Thymus (tissue), 11 donors: ENCODE measurements at regions not wholly inside any gene's neighbourhood (a gene's known extent, or its start where the extent isn't known, plus 50 kb on each side); places are given as distances from the start of the nearest gene placed in this dataset.
"Not testable (repeated sequence)": the region's sequence is repeated elsewhere in the genome, so short reads cannot be mapped to it uniquely, and the experiment has no call there.

Experiments used
- DNase-seq, 9 donors: peaks; one replicate each; pipeline ENCODE4 v3.0.0-alpha.2; 2013; ENCODE audit warnings: low spot score in 9 of 9, low read depth in 6 of 9, missing footprints in 1 of 9
- H3K27ac ChIP-seq, 2 donors: one replicate each; pipeline ENCODE4 v1.5.1; 2013; ENCODE audit warnings: control low read depth in 1 of 2, low read depth in 1 of 2, low read length in 1 of 2, mild to moderate bottlenecking in 1 of 2, moderate library complexity in 1 of 2
- H3K27me3 ChIP-seq, 2 donors: one replicate each; pipeline ENCODE4 v1.5.1; 2013; ENCODE audit warnings: low read length in 1 of 2; ENCODE audit not compliant: control insufficient read depth in 2 of 2, insufficient read depth in 1 of 2
- H3K36me3 ChIP-seq, 2 donors: one replicate each; pipeline ENCODE4 v1.5.1; 2013; ENCODE audit warnings: low read length in 1 of 2, mild to moderate bottlenecking in 1 of 2, moderate library complexity in 1 of 2; ENCODE audit not compliant: control insufficient read depth in 2 of 2, insufficient read depth in 2 of 2
- H3K4me1 ChIP-seq, 2 donors: one replicate each; pipeline ENCODE4 v1.5.1; 2013; ENCODE audit warnings: low read length in 2 of 2; ENCODE audit not compliant: control insufficient read depth in 2 of 2, insufficient read depth in 2 of 2
- H3K4me3 ChIP-seq, 2 donors: one replicate each; pipeline ENCODE4 v1.5.1; 2013; ENCODE audit warnings: low read length in 2 of 2, control low read depth in 1 of 2, mild to moderate bottlenecking in 1 of 2
- H3K9me3 ChIP-seq, 2 donors: one replicate each; pipeline ENCODE4 v1.5.1; 2013; ENCODE audit warnings: low read length in 1 of 2, mild to moderate bottlenecking in 1 of 2; ENCODE audit not compliant: control insufficient read depth in 2 of 2, insufficient read depth in 1 of 2
- WGBS: extraction: QIAGEN DNeasy Blood & Tissue Kit; methylation state at CpG from one replicate; pipeline ENCODE4 v1.1.7; 2013; 5-methylcytosine and 5-hydroxymethylcytosine counted together
- donor health status: healthy.

- DNase-seq, result no peak
- H3K27ac ChIP-seq, result no peak overlapping the region
- no peaks in the 10 kb centered on the region for H3K9me3 ChIP-seq
- H3K27me3 ChIP-seq, result no peaks in the 10 kb centered on the region
- no peaks in the 10 kb centered on the region for H3K36me3 ChIP-seq
- H3K4me3 ChIP-seq, result no peak overlapping the region
- H3K4me1 ChIP-seq, result no peaks in the 10 kb centered on the region
These were observed 766.1 kb upstream of the ANO3 start for GRCh38 chr11:25565846-25566245.

- 91% methylated on average over 5 of the region's 5 CpGs for WGBS
- Histone ChIP-seq H3K9me3 (no peaks in the 10 kb centered on the region), H3K27ac (no peak overlapping the region), H3K4me1 (no peaks in the 10 kb centered on the region), H3K36me3 (no peaks in the 10 kb centered on the region), H3K4me3 (no peak overlapping the region), H3K27me3 (no peaks in the 10 kb centered on the region)
- DNase-seq, result no peak
These were observed 765.4 kb upstream of the ANO3 start for GRCh38 chr11:25566298-25567200.

GRCh38 chr11:25576320-25576719, 755.6 kb upstream of the ANO3 start:
- WGBS, result 60% methylated on average over 1 of the region's 1 CpG
- DNase-seq, result no peak
- H3K36me3 ChIP-seq, result no peaks in the 10 kb centered on the region

GRCh38 chr11:25579554-25579953, 752.4 kb upstream of the ANO3 start:
- H3K27ac ChIP-seq, H3K4me1 ChIP-seq, H3K9me3 ChIP-seq, H3K4me3 ChIP-seq, H3K27me3 ChIP-seq, H3K36me3 ChIP-seq, DNase-seq: not testable (repeated sequence)
- WGBS, result 85% methylated on average over 2 of the region's 2 CpGs

More at GRCh38 chr11:25576320-25576719, 755.6 kb upstream of the ANO3 start:
- Histone ChIP-seq H3K4me1 (no peaks in the 10 kb centered on the region), H3K9me3 (no peaks in the 10 kb centered on the region), H3K27me3 (no peaks in the 10 kb centered on the region), H3K4me3 (no peak overlapping the region), H3K27ac (no peak overlapping the region)

GRCh38 chr11:25583596-25583995, 748.3 kb upstream of the ANO3 start:
- Histone ChIP-seq H3K27me3 (no peaks in the 10 kb centered on the region), H3K9me3 (no peaks in the 10 kb centered on the region), H3K4me3 (no peak overlapping the region), H3K27ac (no peak overlapping the region), H3K4me1 (no peaks in the 10 kb centered on the region), H3K36me3 (no peaks in the 10 kb centered on the region)
- 86% methylated on average over 3 of the region's 3 CpGs for WGBS
- DNase-seq, result no peak

- DNase-seq, result no peak
- Histone ChIP-seq H3K9me3 (no peaks in the 10 kb centered on the region), H3K4me1 (no peaks in the 10 kb centered on the region), H3K27me3 (no peaks in the 10 kb centered on the region), H3K27ac (no peak overlapping the region), H3K36me3 (no peaks in the 10 kb centered on the region), H3K4me3 (no peak overlapping the region)
These were observed 744.4 kb upstream of the ANO3 start for GRCh38 chr11:25587496-25587895.

- WGBS, result 92% methylated on average over 5 of the region's 5 CpGs
These were observed 738.7 kb upstream of the ANO3 start for GRCh38 chr11:25593221-25593620.

GRCh38 chr11:25596701-25597100, 735.2 kb upstream of the ANO3 start:
- Histone ChIP-seq H3K36me3 (no peaks in the 10 kb centered on the region), H3K27me3 (no peaks in the 10 kb centered on the region), H3K4me1 (no peaks in the 10 kb centered on the region), H3K9me3 (no peaks in the 10 kb centered on the region), H3K4me3 (no peak overlapping the region), H3K27ac (no peak overlapping the region)
- 81% methylated on average over 3 of the region's 3 CpGs for WGBS
- DNase-seq, result no peak

More at GRCh38 chr11:25593221-25593620, 738.7 kb upstream of the ANO3 start:
- no peaks in the 10 kb centered on the region for H3K9me3 ChIP-seq
- no peaks in the 10 kb centered on the region for H3K4me1 ChIP-seq
- DNase-seq, result no peak
- H3K36me3 ChIP-seq, result no peaks in the 10 kb centered on the region
- no peaks in the 10 kb centered on the region for H3K27me3 ChIP-seq
- H3K27ac ChIP-seq, result no peak overlapping the region
- no peak overlapping the region for H3K4me3 ChIP-seq

GRCh38 chr11:25597696-25598095, 734.2 kb upstream of the ANO3 start:
- Histone ChIP-seq H3K4me3 (no peak overlapping the region), H3K9me3 (no peaks in the 10 kb centered on the region), H3K4me1 (no peaks in the 10 kb centered on the region), H3K27ac (no peak overlapping the region), H3K36me3 (no peaks in the 10 kb centered on the region), H3K27me3 (no peaks in the 10 kb centered on the region)
- DNase-seq, result no peak
- WGBS, result 42% methylated on average over 2 of the region's 2 CpGs
